ENCODE measurements at regions not wholly inside any gene's neighbourhood (a gene's known extent, or its start where the extent isn't known, plus 50 kb on each side); places are given as distances from the start of the nearest gene placed in this dataset.

- Histone ChIP-seq H3K36me3 (no peaks in the 10 kb centered on the region), H3K27me3 (no peaks in the 10 kb centered on the region), H3K27ac (no peak overlapping the region), H3K4me1 (no peaks in the 10 kb centered on the region), H3K9me3 (no peaks in the 10 kb centered on the region), H3K4me3 (no peak overlapping the region)
- in situ Hi-C loops (cut with MboI; ENCODE audit: low sequenced_read_pairs in 4 of 4) = no loop called here
- DNase-seq (no peak), ATAC-seq (no peak)
- intact Hi-C loops (cut with DNase I; ENCODE audit: low total_unique reads) = no loop called here
- TF ChIP-seq CTCF (IDR thresholded peaks at IDR 0.05 in 4 of 5, conservative IDR thresholded peaks at IDR 0.05 in 1 of 5) (no peak), POLR2A (IDR thresholded peaks at IDR 0.05) (no peak)
Observed at GRCh38 chr4:135575041-135575440, 1373.5 kb upstream of the PABPC4L start.

DNA sequence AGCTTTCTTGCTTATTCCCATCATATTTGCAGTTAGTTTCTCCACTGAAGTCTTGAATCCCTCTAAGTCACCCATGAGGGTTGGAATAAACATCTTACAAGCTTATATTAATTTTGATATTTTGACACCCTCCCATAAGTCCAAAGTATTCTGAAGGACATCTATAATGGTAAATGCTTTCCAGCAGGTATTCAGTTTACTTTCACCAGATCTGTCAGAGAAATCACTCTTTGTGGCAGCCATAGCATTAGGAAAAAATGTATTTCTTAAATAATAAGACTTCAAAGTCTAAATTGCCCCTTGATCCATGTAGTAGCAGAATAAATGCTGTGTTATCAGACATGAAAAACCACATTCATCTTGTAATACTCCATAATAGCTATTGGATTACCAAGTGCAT lies 1371.7 kb upstream of the PABPC4L start:
- intact Hi-C loops (cut with DNase I; ENCODE audit: low total_unique reads) = no loop called here
- Histone ChIP-seq H3K27ac (no peak overlapping the region), H3K4me3 (no peak overlapping the region), H3K9me3 (no peaks in the 10 kb centered on the region), H3K4me1 (no peaks in the 10 kb centered on the region), H3K36me3 (no peaks in the 10 kb centered on the region), H3K27me3 (no peaks in the 10 kb centered on the region)
- in situ Hi-C loops (cut with MboI; ENCODE audit: low sequenced_read_pairs in 4 of 4) = no loop called here
- no peak for DNase-seq
- no peak for TF ChIP-seq CTCF (IDR thresholded peaks at IDR 0.05 in 4 of 5, conservative IDR thresholded peaks at IDR 0.05 in 1 of 5)
- TF ChIP-seq POLR2A (IDR thresholded peaks at IDR 0.05) = no peak
- ATAC-seq = no peak

GRCh38 chr4:135564090-135564489 lies 1362.5 kb upstream of the PABPC4L start:
- no peak for ATAC-seq

DNA sequence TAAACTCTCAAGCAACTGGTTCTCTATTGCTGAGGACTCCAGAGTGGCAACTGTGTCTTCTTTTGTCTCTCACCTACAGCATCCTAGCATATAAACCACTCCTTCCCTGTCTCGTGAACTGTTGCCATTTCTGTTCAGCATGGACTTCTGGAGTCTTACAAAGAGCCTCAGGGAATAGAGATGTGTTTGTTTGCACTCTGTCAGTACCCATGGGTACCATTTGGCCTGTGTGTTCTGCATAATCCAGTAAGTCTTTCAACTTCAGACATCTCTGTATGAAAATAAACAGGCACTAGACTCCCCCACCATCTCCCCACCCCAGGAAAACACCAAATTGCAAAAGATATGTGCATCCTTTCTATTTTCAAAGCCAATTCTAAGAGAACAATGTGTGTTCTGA lies 1351.6 kb upstream of the PABPC4L start:
- ATAC-seq (no peak), DNase-seq (no peak)
- Histone ChIP-seq H3K4me1 (no peaks in the 10 kb centered on the region), H3K36me3 (no peaks in the 10 kb centered on the region), H3K27me3 (no peaks in the 10 kb centered on the region), H3K4me3 (no peak overlapping the region), H3K9me3 (no peaks in the 10 kb centered on the region), H3K27ac (no peak overlapping the region)
- in situ Hi-C loops (cut with MboI; ENCODE audit: low sequenced_read_pairs in 4 of 4) = no loop called here
- intact Hi-C loops (cut with DNase I; ENCODE audit: low total_unique reads) = no loop called here
- TF ChIP-seq CTCF (IDR thresholded peaks at IDR 0.05 in 4 of 5, conservative IDR thresholded peaks at IDR 0.05 in 1 of 5) = no peak

More at GRCh38 chr4:135564090-135564489, 1362.5 kb upstream of the PABPC4L start:
- Histone ChIP-seq H3K4me3 (no peak overlapping the region), H3K4me1 (no peaks in the 10 kb centered on the region), H3K27ac (no peak overlapping the region), H3K36me3 (no peaks in the 10 kb centered on the region), H3K9me3 (no peaks in the 10 kb centered on the region), H3K27me3 (no peaks in the 10 kb centered on the region)
- no peak for DNase-seq
- in situ Hi-C loops (cut with MboI; ENCODE audit: low sequenced_read_pairs in 4 of 4) = no loop called here
- intact Hi-C loops (cut with DNase I; ENCODE audit: low total_unique reads) = no loop called here
- no peak for TF ChIP-seq POLR2A (IDR thresholded peaks at IDR 0.05)
- no peak for TF ChIP-seq CTCF (IDR thresholded peaks at IDR 0.05 in 4 of 5, conservative IDR thresholded peaks at IDR 0.05 in 1 of 5)

DNA sequence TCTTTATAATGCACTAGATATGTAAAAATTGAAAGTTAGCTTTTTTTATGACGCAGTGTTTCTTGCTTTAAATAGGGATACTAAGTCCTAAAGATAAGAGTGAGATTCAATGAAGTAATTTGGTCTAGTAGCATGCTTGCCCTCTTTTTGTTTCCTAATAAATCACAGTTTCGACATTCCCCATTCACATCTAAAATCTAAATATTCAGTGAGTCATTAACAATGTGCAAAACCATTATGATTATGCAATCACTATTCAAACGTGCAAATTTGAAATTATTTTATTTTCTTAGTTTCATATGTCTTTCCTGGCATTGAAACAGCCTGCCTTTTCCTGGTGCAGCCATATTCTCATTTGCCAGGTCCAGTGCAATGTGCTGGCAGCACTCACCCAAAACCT lies 1350.5 kb upstream of the PABPC4L start:
- H3K4me3 ChIP-seq = no peak overlapping the region
- no peak for ATAC-seq
- H3K9me3 ChIP-seq = no peaks in the 10 kb centered on the region
- DNase-seq = no peak
- H3K27ac ChIP-seq = no peak overlapping the region
- no peak for TF ChIP-seq POLR2A (IDR thresholded peaks at IDR 0.05)
- no peak for TF ChIP-seq CTCF (IDR thresholded peaks at IDR 0.05 in 4 of 5, conservative IDR thresholded peaks at IDR 0.05 in 1 of 5)
- intact Hi-C loops (cut with DNase I; ENCODE audit: low total_unique reads) = no loop called here
- no peaks in the 10 kb centered on the region for H3K4me1 ChIP-seq
- H3K36me3 ChIP-seq = no peaks in the 10 kb centered on the region
- no peaks in the 10 kb centered on the region for H3K27me3 ChIP-seq
- in situ Hi-C loops (cut with MboI; ENCODE audit: low sequenced_read_pairs in 4 of 4) = no loop called here

Data from gastrocnemius medialis (tissue), 4 donors.